ENCODE measurements at regions not wholly inside any gene's neighbourhood (a gene's known extent, or its start where the extent isn't known, plus 50 kb on each side); places are given as distances from the start of the nearest gene placed in this dataset.
"Not testable (repeated sequence)": the region's sequence is repeated elsewhere in the genome, so short reads cannot be mapped to it uniquely, and the experiment has no call there.

GRCh38 chr11:82194521-82194920, 539.1 kb downstream of the FAM181B start:
- DNase-seq: no peak

GRCh38 chr11:82191695-82192094, 542.0 kb downstream of the FAM181B start:
- DNase-seq: no peak

- DNase-seq: no peak
Measured at GRCh38 chr11:82185925-82186324, 547.7 kb downstream of the FAM181B start.

- no peak for DNase-seq
Measured at GRCh38 chr11:82184966-82185365, 548.7 kb downstream of the FAM181B start.

- DNase-seq: no peak
Measured at GRCh38 chr11:82183346-82183745, 550.3 kb downstream of the FAM181B start.

- not testable (repeated sequence) for DNase-seq
Measured at GRCh38 chr11:82182697-82183096, 551.0 kb downstream of the FAM181B start.

- DNase-seq: not testable (repeated sequence)
Measured at GRCh38 chr11:82181796-82182195, 551.9 kb downstream of the FAM181B start.

GRCh38 chr11:82176945-82177344, 556.7 kb downstream of the FAM181B start:
- DNase-seq: no peak

GRCh38 chr11:82176365-82176764, 557.3 kb downstream of the FAM181B start:
- DNase-seq: no peak

- DNase-seq: no peak
Measured at GRCh38 chr11:82174610-82175009, 559.1 kb downstream of the FAM181B start.

GRCh38 chr11:82146789-82147188, 586.9 kb downstream of the FAM181B start:
- DNase-seq: no peak

GRCh38 chr11:82118946-82119345, 614.7 kb downstream of the FAM181B start:
- no peak for DNase-seq

GRCh38 chr11:82117362-82117761, 616.3 kb downstream of the FAM181B start:
- DNase-seq: no peak

GRCh38 chr11:82105331-82105998, 628.2 kb downstream of the FAM181B start:
- no peak for DNase-seq

GRCh38 chr11:82092904-82093303, 640.8 kb downstream of the FAM181B start:
- DNase-seq: no peak

GRCh38 chr11:82089426-82089825, 644.2 kb downstream of the FAM181B start:
- no peak for DNase-seq

- DNase-seq: no peak
Measured at GRCh38 chr11:82085493-82085892, 648.2 kb downstream of the FAM181B start.

- DNase-seq: no peak
Measured at GRCh38 chr11:82082976-82083375, 650.7 kb downstream of the FAM181B start.

- no peak for DNase-seq
Measured at GRCh38 chr11:82080160-82080559, 653.5 kb downstream of the FAM181B start.

GRCh38 chr11:82076126-82076525, 657.5 kb downstream of the FAM181B start:
- no peak for DNase-seq

GRCh38 chr11:82059505-82059904, 674.2 kb downstream of the FAM181B start:
- DNase-seq: no peak

- no peak for DNase-seq
Measured at GRCh38 chr11:82056450-82056849, 677.2 kb downstream of the FAM181B start.

- no peak for DNase-seq
Measured at GRCh38 chr11:82049199-82049598, 684.5 kb downstream of the FAM181B start.

GRCh38 chr11:82047200-82047599, 686.5 kb downstream of the FAM181B start:
- DNase-seq: no peak

- no peak for DNase-seq
Measured at GRCh38 chr11:82046778-82047177, 686.9 kb downstream of the FAM181B start.

All from activated effector memory CD4-positive, alpha-beta T cell treated with anti-CD3 and anti-CD28 coated beads, Interleukin-2, amount 50 U/mL, for 16 hours (primary cell).